NCI-H2107 treated with DMSO at 0.1 percent for 48 hours (cell line): ENCODE measurements at regions not wholly inside any gene's neighbourhood (a gene's known extent, or its start where the extent isn't known, plus 50 kb on each side); places are given as distances from the start of the nearest gene placed in this dataset.
"Not testable (repeated sequence)": the region's sequence is repeated elsewhere in the genome, so short reads cannot be mapped to it uniquely, and the experiment has no call there.

ENCODE experiments used
- DNase-seq: peaks from one replicate; lab custom pipeline; 2025; ENCODE audit not compliant: unreplicated experiment; lab: John Stamatoyannopoulos, UW

DNA sequence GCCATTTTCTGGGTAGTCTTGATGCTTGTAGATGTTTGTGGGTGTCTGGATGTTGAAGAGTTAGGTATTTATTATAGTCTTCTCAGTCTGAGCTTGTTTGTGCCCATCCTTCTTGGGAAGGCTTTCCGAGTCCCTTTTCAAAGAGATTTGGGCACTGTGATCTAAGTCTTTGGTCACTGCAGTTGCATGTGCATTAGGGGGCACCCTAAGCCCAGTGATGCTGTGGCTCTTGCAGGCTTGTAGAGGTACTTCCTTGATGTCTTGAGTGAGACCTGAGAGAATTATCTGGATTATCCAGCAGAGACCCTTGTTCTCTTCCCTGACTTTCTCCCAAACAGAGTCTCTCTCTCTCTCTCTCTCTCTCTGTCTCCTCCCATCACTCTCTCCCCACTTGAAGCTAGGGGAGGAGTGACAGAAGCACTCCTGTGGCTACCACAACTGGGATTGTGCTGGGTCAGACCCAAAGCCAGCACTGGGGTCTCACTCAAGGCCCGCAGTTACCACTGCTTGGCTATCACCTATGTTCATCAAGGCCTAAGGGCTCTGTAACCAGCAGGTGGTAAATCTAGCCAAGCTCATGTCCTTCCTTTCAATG, 68.5 kb downstream of the TMCO5A start:
- no peak for DNase-seq

DNA sequence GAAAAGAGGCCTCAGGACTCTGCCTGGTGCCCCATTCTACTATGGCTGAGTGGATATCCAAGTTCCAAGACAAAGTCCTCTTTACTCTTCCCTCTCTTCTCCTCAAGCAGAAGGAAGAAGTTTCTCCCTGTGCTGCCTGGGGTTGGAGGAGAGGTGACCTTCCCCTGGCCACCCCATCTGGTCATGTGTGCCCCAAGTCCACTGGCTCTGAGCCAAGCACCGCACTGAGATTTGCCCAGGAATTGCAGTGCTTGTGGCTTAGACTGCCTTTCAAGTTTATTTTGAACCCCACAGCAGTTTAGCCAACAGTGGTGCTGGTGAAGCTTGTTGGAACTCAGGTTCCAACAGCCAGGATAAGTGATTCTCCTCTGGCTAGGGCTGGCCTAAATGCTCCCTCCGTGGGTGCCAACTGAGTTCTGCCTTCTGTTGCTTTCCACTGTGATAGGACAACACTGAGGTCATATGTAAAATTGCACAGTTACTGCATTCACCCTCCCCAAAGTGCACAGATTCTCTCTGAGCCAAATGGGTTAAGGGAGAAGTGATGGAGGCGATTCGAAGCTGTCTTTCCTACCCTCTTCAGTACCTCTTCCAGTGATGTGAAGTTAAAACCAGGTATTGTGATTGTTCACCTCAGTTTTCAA, 69.9 kb downstream of the TMCO5A start:
- no peak for DNase-seq

DNA sequence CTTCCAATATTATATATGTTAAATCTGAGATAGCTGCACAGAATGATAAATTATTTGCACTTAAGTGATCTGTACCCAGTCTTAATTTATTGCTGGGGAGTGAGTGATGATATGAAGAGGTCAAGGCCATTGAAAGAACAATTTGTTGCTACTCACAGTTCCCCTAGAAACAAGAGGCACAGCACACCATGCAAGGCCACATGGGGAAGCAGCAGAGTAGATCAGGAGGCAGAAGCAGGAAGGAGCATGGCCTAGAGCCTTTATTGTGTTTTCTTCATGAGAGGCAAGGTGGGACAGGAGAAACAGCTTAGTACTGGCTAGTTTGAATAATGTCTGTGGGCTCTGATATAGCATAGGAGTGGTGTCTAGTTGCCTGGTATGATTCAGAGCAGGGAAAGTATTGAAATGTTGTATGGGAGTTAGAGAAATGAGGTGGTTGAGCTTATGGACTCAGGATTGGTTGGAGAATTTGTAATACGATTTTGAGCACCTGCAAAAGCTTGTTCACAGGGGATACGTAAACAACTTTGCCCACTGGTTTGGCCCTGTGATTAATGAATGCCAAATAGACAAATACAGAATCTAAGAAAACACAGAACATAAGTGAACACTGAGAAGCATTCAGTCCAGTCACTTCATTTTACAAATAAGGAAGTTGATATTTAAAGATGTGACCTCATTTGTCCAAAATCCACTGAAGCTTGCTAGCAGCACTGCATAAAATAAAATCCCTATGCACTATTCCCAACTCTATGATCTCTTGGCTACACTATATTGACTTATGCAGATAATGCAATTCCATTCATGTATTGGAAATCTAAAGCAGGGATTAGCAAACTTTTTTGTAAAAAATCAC, 71.7 kb downstream of the TMCO5A start:
- DNase-seq = no peak

DNA sequence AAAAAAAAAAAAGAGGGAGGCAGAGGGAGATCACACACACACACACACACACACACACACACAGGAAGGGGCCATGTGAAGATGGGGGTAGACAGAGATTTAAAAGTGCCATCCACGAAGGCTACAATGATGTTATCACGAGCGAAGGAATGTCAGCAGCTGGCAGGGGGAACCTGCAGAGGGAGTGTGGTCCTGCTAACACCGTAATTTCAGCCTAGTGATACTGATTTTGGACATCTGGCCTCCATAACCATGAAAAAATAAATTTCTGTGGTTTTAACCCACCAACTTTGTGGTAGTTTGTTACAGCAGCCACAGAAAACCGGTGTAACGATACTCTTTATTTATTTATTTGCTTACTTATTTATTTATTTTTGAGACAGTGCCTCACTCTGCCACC, 76.0 kb downstream of the TMCO5A start:
- DNase-seq = no peak

DNA sequence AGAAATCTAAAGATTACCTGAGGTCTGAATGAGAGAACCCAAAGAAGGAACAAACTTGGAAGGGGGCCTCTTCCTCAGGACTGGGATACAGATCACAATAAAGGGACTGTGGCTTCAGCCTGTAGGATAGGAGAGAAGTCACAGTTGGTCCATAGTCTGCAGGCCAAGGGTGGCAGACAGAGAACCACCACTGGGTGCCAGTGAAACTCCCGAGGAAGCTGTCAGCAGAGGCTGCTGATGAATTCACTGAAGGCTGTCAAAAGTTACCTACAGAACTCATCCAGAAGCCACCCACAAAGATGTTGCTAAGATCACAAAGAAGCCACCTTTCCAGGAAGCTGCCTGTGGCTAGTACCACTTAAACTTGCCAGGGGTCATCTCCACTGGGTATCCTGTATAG, 78.5 kb downstream of the TMCO5A start:
- DNase-seq = no peak

DNA sequence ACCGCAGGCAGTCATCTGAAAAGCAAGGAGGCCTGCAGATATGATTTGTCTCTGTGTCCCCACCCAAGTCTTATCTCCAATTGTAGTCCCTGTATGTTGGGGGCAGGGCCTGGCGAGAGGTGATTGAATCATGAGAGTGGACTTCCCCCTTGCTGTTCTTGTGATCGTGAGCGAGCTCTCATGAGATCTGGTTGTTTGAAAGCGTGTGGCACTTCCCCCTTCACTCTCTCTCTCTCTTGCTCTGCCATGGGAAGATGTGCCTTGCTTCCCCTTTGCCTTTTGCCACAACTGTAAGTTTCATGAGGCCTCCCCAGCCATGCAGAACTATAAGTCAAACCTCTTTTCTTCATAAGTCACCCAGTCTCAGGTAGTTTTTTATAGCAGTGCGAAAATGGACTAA, 83.3 kb downstream of the TMCO5A start:
- no peak for DNase-seq

DNA sequence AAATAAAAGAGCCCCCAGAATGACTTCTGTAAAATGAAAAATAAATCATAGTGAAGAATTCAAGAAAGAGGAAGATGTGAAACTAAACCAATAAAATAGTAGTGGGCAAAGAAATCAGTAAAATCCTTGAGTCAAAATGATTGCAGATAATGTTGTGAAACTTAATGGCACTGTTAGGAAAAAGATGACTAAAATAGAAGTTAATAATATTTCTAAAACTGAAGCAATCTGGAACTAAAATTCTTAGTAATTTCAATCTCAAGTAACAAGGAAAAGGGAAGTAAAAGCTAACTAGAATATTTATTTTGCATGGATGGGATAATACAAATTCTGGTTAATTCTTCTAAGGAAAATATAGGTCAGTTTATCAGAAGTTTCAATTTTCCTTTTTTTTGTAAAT, 84.6 kb downstream of the TMCO5A start:
- DNase-seq = no peak

DNA sequence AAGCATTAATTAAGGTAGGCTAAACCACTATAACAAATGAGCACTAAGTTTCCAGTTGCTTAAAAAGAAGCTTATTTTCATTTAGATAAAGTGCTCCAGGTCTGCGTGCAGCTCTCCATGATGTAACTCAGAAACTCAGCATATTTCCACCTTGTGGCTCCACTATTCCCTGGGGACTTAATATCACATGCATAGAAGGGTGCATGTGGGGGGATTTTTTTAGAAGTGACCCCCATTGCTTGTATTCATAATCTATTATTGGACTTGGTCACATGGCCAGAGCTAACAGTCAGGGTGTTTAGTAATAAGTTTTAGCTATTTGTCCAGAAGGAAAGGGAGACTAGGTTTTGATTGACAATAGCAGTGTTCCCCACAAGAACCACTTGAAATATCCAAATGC, 86.8 kb downstream of the TMCO5A start:
- DNase-seq = no peak

DNA sequence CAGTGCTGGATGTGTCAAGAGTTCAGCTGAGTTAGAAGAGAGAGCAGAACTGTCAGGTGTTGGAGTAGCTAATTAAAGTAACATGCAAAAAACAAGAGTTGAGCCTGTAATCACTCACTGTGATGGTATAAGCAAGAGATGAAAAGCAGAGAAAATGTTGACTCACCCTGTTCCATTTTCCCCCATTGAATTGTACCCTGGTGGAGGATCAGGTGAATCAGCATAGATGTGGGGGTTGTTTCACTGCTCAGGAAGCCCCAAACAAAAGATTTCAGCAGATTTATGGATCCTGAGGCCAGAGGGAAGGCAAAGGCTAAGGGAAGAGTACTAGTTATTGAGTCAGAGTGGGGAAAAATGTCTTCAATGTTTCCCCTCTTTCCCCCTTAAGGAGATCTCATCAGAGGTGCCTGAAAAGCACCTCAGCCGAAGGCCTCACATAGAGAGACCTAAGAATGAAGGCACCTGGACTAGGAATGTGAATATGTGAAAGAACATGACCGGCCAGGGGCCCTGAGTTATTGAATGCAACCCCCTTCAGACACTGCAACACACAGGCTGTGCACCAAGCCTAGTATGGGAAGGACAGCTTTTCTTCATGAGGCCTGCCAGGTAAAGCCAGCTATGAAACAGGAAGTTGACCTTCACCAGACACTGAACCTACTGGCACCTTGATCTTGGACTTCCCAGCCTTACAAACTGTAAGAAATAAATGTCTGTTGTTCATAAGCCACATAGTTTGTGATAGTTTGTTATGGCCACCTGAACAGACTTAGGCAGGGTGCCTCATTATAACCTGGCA, 90.1 kb downstream of the TMCO5A start:
- no peak for DNase-seq

DNA sequence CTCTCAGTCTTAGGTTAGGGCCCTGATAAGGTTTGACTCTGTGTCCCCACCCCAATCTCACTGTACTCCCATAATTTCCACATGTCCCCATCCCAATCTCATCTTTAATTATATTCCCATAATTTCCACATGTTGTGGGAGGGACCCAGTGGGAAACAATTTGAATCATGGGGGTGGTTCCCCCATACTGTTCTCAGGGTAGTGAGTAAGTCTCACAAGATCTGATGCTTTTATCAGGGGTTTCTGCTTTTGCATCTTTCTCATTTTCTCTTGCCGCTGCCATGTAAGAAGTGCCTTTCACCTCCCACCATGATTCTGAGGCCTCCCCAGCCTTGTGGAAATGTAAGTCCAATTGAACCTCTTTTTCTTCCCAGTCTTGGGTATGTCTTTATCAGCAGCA, 91.2 kb downstream of the TMCO5A start:
- not testable (repeated sequence) for DNase-seq

DNA sequence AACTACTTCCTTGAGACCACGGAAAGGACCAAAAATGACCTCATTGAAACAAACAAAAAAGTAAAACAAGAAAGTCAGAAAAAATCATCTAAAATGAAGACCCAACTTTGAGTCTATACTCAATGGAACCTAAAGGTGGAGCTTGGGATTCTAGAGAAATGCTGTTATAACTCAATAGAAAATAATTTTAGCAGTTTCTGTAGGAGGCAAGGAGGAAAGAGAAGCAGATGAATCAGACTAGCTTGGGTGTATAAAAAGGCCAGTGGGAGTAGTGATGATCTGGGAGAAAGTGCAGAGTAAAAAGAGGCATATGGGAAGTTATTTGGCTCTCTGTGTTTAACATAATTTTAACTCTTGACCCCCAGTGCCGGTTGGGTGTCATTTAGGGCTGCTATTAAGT, 94.4 kb downstream of the TMCO5A start:
- DNase-seq = no peak

DNA sequence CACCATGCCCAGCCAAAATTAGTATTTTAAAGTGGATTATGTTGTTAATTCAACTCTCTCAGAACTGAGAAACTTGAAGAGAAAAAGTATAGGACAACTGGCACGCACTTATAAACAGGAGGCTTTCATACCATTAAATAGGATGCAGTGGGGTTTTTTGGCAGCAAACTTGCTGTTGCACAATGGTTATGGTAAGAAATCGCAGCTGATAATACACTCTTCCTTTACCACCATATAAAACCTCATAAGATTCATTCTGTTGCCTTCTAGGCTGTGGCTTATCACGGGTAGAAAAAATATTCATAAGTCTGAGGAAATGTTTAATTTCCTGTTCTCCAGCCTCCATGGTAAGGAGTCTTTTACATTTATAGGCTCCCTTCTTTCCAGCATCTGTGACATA, 95.3 kb downstream of the TMCO5A start:
- DNase-seq = no peak

DNA sequence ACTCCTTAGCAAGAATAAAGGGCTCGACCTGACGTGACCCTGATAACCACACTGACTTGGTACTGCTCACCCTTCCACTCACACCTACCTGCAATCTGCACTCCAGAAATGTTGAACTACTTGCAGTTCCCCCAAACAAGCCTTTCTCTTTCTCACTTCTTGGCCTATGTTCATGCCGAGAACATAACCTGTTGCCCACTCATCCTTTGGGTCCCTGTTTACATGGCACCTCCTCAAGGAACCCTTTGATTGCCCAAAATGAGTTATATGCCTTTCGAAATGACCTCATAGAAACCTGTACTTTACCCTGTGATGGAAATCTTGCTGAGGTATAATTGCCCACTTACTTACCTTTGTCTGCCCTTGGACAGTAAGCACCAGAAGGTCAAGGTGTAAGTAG, 96.2 kb downstream of the TMCO5A start:
- no peak for DNase-seq

DNA sequence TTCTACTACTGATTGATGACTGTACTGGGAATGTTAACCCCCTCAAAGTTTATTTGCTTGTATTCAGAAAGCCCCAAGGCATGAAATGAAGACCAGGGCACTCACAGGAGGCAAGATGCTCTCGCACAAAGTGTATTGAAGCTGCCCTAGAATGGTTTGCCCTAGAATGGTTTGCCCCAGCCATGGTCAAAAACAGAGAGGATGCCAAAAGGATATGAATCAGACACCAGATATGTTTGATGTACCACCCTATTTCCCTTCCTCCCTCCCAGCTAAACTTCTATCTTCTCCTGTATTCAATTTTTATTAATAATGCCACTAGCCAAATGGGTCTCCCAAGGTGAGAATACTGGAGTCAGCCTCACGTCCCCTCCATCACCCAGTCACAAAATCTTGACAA, 101.3 kb downstream of the TMCO5A start:
- DNase-seq = no peak

DNA sequence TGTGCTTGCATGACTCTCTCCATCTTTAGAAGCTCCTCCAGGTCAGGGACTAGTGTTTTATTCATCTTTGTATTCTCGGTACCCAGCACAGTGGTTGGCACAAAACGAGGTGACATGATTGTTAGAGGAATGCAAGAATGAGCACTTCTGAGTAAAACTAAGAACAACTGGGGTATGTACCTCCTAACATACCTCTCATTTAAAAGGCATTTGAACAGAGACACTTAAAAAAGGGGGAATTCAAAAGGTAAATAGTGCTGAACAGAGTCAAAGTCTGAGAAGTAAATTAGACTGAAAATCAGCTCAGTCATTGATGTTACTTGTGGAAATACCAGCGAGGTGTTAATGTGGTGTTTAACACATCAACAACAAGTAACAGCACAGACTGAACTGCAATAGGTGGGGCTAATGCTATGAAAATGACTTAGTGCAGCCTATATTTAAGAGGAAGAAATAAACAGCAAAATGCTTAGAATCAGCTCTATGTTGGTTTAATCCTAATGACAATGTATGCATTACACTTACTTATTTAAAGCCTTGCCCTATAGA, 102.4 kb downstream of the TMCO5A start:
- no peak for DNase-seq

DNA sequence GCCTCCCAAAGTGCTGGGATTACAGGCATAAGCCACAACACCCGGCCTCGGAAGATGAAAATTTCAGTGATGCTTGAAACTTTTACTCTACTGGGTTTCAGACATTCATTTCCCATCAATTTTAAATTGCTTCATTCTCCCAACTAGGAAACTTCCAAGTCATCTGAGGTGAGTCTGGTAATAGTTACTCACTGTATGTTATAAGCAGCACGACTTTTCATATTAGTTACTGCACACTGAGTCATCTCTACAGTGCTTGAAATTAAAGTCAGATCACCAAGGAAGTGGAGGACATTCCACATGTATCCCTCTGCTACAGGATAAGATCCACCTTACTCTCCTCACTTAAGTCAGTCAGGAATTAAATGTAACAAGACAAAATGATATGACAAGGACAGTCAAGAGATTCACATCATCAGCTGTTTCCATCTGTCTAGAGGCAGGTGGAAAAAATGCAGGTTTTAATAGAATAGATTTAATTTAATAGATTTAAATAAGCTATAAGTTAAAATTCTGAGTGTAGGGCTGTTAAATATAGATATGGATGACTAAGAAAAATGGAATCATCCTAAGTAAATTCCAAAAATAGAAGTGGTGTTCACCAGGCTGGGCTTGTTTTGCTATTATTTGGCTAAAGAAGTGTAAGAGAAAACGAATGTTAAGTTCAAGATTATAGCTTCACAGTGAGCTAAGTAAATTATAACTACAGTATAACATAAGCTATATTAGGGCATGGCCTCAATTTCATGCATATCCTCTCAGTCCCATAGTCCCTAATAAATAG, 104.4 kb downstream of the TMCO5A start:
- DNase-seq = no peak

DNA sequence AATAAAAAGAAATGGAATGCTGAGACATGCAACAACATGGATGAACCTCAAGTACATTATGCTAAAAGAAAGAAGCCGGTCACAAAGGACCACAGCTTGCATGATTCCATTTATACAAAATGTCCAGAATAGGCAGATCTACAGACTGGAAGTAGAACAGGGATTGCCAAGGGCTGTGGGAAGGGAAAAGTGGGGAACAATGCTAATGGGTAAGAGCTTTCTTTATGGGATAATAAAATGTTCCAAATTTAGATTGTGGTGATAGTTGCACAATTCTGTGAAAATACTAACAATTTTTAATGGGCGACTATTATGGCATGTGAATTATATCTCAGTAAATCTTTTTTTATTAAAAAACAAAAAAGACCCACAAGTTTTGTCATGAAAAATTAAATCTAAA, 106.2 kb downstream of the TMCO5A start:
- DNase-seq = no peak

DNA sequence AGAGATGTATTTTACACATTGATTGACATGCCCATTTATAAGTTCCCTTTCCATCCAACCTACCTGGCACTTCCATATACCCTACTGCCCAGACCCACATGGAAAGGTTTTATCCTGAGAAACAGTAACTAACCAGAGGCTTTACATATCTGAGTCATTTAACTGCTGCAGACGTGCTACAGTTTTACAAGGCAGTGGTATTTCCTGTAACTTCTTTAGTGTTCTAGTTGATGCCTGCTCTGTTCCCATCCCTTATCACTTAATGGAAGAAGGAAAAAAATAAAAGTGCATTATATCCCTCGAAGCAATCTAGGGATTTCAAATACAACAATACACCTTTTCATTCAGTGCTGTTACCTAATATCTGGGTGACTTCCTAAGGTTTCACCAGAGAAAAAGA, 107.1 kb downstream of the TMCO5A start:
- DNase-seq = no peak

DNA sequence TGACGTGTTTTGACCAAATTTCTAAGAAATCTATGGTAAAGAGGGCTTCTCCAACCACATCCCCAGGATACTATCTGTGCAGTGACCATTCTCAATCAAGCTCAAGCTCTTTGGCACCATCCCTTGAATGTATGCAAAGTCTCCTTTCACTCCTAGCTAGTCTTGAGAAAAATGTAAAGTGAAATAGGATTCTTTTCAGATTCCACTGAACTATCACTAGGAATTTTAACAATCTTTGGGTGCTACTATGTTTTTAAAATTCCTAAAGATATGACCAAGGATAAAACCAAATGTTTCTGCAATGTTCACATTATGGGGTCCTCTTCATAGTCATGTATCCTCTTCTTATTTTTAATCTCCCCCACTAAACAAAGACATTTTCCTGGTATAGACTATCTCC, 107.8 kb downstream of the TMCO5A start:
- DNase-seq = no peak

DNA sequence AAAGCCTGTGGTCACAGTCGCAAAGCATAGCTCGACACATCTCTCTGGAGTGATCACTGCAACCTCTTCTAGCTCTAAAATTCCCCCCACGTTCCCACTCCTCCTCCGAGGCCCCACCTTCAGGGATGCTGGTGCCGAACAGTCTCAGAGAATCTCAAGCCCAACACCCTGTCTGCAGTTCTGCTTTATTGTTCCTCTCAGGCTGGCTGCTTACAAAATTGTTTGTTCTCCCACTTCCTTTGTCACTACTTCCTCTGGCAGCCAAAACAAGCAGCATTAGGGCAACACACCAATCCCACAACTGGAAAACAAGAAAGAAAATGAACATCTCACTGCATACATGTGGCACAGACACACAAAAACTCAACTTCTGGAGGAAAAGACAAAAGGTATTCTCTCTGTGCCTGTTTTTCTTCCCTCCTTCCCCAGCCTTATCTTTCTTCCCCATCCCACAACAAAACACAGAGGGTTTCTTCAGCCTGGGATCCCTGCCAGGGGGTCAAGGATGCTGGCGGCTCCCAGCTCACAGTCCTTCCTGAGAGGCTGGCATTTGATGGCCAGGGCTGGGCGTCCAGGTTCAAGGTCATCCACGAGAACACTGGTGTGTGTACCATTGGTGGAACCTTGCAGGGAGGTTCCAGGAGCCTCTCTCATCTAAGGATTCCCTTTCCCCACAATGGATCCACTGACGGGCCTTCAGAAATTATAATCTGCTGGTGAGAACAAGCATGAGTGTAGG, 108.4 kb downstream of the TMCO5A start:
- no peak for DNase-seq
